Activated T-helper 1 cell treated with anti-CD3 and anti-CD28 coated beads, Interleukin-12 subunit alpha, Interleukin-12 subunit beta, Interleukin-2, Interleukin-4 antibody, amounts not matched to agents 30 ng/mL and 10 ng/mL and 1 ng/mL, durations not matched to agents 14 hours and 24 hours and 36 hours (primary cell): ENCODE measurements at regions not wholly inside any gene's neighbourhood (a gene's known extent, or its start where the extent isn't known, plus 50 kb on each side); places are given as distances from the start of the nearest gene placed in this dataset.

Experiments
- DNase-seq: peaks from one replicate; pipeline ENCODE4 v3.0.0; 2021; ENCODE audit warnings: low spot score
- H3K27ac Mint-ChIP-seq: one replicate; pipeline ENCODE4 v1.8.0; 2021; ENCODE audit warnings: mild to moderate bottlenecking, mixed read lengths
- H3K27me3 Mint-ChIP-seq: one replicate; pipeline ENCODE4 v1.8.0; 2022; ENCODE audit warnings: mild to moderate bottlenecking, moderate library complexity, mixed read lengths; ENCODE audit not compliant: insufficient read depth
- H3K36me3 Mint-ChIP-seq: one replicate; pipeline ENCODE4 v1.8.0; 2021; ENCODE audit warnings: low read depth, mixed read lengths
- H3K4me1 Mint-ChIP-seq: one replicate; pipeline ENCODE4 v1.8.0; 2021; ENCODE audit warnings: low read depth, mixed read lengths
- H3K4me3 Mint-ChIP-seq: one replicate; pipeline ENCODE4 v1.8.0; 2021; ENCODE audit warnings: mild to moderate bottlenecking, moderate library complexity, mixed read lengths
- H3K9me3 Mint-ChIP-seq: one replicate; pipeline ENCODE4 v1.8.0; 2021; ENCODE audit warnings: mixed read lengths
- intact Hi-C: fragments of 100-400 bp; cut with micrococcal nuclease; formaldehyde crosslinking; loops from one replicate; pipeline ENCODE4 v1.15.1; 2024

- H3K4me3 Mint-ChIP-seq: no peak overlapping the region
- no peaks in the 10 kb centered on the region for H3K4me1 Mint-ChIP-seq
- H3K36me3 Mint-ChIP-seq: no peaks in the 10 kb centered on the region
- no peak for DNase-seq
- intact Hi-C loops: no loop called here
- no peak overlapping the region for H3K27ac Mint-ChIP-seq
- peaks cover 4% of the 10 kb centered on the region for H3K27me3 Mint-ChIP-seq
- peaks cover 4% of the 10 kb centered on the region for H3K9me3 Mint-ChIP-seq
Observed at GRCh38 chr6:156507656-156508055, 269.5 kb upstream of the ARID1B start.

DNA sequence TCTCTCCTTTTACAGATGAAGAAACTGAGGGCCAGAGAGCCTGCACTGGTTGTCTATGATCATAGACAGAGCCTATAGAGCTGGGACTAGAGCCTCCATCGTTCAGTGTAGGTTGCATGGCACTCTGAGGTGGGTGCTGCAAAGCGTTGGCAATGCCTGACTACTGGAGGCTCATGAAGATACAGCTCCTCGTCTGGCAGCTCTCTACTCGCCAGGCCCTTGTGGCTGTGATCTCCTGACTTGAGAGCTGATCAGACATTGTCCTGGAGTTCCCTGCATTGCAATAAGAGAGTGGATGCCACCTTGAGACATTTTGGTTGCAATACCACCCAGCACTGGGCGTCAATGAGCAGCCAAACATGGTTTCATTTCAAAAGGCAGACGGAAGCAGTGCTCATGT, 270.1 kb upstream of the ARID1B start:
- no peak for DNase-seq
- Mint-ChIP-seq H3K27me3 (peaks cover 4% of the 10 kb centered on the region), H3K9me3 (peaks cover 5% of the 10 kb centered on the region), H3K27ac (no peak overlapping the region), H3K36me3 (no peaks in the 10 kb centered on the region), H3K4me3 (no peak overlapping the region), H3K4me1 (no peaks in the 10 kb centered on the region)
- intact Hi-C loops: no loop called here

GRCh38 chr6:156502969-156503504, 274.1 kb upstream of the ARID1B start:
- peaks cover 17% of the 10 kb centered on the region for H3K9me3 Mint-ChIP-seq
- intact Hi-C loops: no loop called here
- no peak overlapping the region for H3K4me3 Mint-ChIP-seq
- H3K36me3 Mint-ChIP-seq: no peaks in the 10 kb centered on the region
- no peaks in the 10 kb centered on the region for H3K27me3 Mint-ChIP-seq
- H3K4me1 Mint-ChIP-seq: no peaks in the 10 kb centered on the region
- DNase-seq: no peak
- no peak overlapping the region for H3K27ac Mint-ChIP-seq

DNA sequence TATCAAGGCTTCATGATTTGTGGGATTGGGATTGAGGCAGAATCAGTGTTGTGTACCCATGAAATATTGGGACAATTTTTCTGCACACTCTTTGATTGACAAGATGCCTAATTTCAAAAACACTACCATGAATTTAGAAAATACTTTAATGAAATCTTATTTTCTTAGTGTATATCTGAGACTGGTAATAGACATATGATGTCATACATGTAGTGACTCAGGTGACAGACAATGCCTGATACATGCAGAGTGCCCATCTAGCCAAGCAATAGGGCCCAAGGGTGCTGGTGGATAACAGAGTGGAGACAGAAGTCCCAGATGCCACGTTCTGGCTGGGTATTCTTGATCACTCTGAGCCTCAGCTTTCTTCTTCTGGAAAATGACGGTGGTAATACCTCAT, 279.6 kb upstream of the ARID1B start:
- Mint-ChIP-seq H3K27ac (no peak overlapping the region), H3K4me1 (no peaks in the 10 kb centered on the region), H3K9me3 (peaks cover 12% of the 10 kb centered on the region), H3K4me3 (no peak overlapping the region), H3K27me3 (no peaks in the 10 kb centered on the region), H3K36me3 (no peaks in the 10 kb centered on the region)
- DNase-seq: no peak
- intact Hi-C loops: no loop called here

GRCh38 chr6:156487877-156488276, 289.3 kb upstream of the ARID1B start:
- Mint-ChIP-seq H3K27ac (no peak overlapping the region), H3K27me3 (peaks cover 2% of the 10 kb centered on the region), H3K4me1 (no peaks in the 10 kb centered on the region), H3K36me3 (no peaks in the 10 kb centered on the region), H3K9me3 (peaks cover 4% of the 10 kb centered on the region), H3K4me3 (no peak overlapping the region)
- DNase-seq: no peak
- intact Hi-C loops: no loop called here

DNA sequence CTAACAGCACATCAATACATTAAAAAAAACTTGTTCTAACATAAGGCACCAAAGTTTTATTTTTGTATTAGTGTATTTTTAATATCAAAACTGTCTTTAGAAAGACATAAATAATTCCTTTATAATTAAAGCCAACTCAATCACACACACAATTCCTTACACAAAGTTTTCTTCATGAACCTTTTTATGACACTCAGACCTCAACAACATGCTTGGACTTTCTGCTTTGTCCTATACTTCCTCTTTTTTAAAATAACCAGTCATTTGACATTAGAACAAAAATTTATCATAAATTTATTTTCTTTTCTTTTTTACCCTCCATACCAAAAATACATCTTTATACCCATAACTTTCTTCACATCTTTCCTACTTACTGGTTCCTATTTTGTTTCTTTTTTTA, 292.0 kb upstream of the ARID1B start:
- no peaks in the 10 kb centered on the region for H3K4me1 Mint-ChIP-seq
- no peak for DNase-seq
- H3K36me3 Mint-ChIP-seq: no peaks in the 10 kb centered on the region
- no peaks in the 10 kb centered on the region for H3K27me3 Mint-ChIP-seq
- H3K9me3 Mint-ChIP-seq: peaks cover 4% of the 10 kb centered on the region
- intact Hi-C loops: no loop called here
- H3K27ac Mint-ChIP-seq: no peak overlapping the region
- no peak overlapping the region for H3K4me3 Mint-ChIP-seq

GRCh38 chr6:156474507-156475120, 302.6 kb upstream of the ARID1B start:
- Mint-ChIP-seq H3K27ac (no peak overlapping the region), H3K4me1 (no peaks in the 10 kb centered on the region), H3K4me3 (no peak overlapping the region), H3K27me3 (no peaks in the 10 kb centered on the region), H3K9me3 (no peaks in the 10 kb centered on the region), H3K36me3 (no peaks in the 10 kb centered on the region)
- DNase-seq: no peak
- intact Hi-C loops: no loop called here

DNA sequence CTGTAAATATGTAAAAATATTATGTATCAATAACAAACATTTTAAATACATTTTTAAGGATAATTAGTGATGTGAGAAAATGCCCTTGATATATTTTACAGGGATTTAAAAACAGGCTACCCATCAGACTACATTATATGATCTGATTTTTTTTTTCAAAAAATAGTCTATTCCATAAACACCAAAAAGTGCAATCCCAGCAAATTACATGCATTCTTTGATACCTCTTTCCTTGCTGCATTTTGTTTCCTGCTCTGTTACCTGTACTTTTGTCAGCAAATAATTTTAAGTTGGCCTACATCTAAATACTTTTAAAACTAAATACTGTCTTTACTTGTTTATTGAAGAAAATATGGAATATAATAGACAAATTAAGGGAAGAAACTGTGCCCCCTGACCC, 306.2 kb upstream of the ARID1B start:
- Mint-ChIP-seq H3K27me3 (no peaks in the 10 kb centered on the region), H3K36me3 (no peaks in the 10 kb centered on the region), H3K4me1 (no peaks in the 10 kb centered on the region), H3K9me3 (no peaks in the 10 kb centered on the region), H3K4me3 (no peak overlapping the region), H3K27ac (no peak overlapping the region)
- DNase-seq: no peak
- intact Hi-C loops: no loop called here

- H3K27ac Mint-ChIP-seq: no peak overlapping the region
Observed at GRCh38 chr6:156464100-156464878, 312.9 kb upstream of the ARID1B start.

GRCh38 chr6:156461647-156462046, 315.5 kb upstream of the ARID1B start:
- peaks cover 5% of the 10 kb centered on the region for H3K9me3 Mint-ChIP-seq
- peaks cover 8% of the 10 kb centered on the region for H3K27me3 Mint-ChIP-seq
- intact Hi-C loops: no loop called here
- no peak overlapping the region for H3K4me3 Mint-ChIP-seq
- no peaks in the 10 kb centered on the region for H3K36me3 Mint-ChIP-seq
- H3K27ac Mint-ChIP-seq: no peak overlapping the region
- no peak for DNase-seq
- H3K4me1 Mint-ChIP-seq: no peaks in the 10 kb centered on the region

More at GRCh38 chr6:156464100-156464878, 312.9 kb upstream of the ARID1B start:
- DNase-seq: no peak
- intact Hi-C loops: no loop called here
- peaks cover 3% of the 10 kb centered on the region for H3K27me3 Mint-ChIP-seq
- H3K4me1 Mint-ChIP-seq: no peaks in the 10 kb centered on the region
- H3K9me3 Mint-ChIP-seq: peaks cover 5% of the 10 kb centered on the region
- H3K36me3 Mint-ChIP-seq: no peaks in the 10 kb centered on the region
- no peak overlapping the region for H3K4me3 Mint-ChIP-seq

DNA sequence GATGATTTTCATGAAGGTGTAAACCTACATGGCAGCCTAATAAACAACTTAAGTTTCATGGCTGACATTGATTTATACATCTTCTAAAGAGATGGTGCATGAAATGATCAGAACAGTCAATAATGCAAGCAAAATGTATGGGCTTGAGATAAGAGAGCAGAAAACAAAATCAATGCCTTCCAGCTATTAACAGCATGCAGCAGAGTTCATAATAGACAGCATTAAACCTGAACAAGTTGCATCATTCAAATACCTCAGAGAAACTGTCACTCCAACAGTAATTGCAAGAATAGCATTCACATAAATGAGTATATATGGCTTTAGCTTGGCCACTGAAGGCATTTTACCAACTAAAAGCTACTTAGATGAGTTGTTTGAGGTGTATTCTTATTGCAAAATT, 319.6 kb upstream of the ARID1B start:
- H3K4me3 Mint-ChIP-seq: no peak overlapping the region
- intact Hi-C loops: no loop called here
- no peaks in the 10 kb centered on the region for H3K9me3 Mint-ChIP-seq
- no peaks in the 10 kb centered on the region for H3K4me1 Mint-ChIP-seq
- H3K27ac Mint-ChIP-seq: no peak overlapping the region
- no peaks in the 10 kb centered on the region for H3K36me3 Mint-ChIP-seq
- DNase-seq: no peak
- H3K27me3 Mint-ChIP-seq: peaks cover 8% of the 10 kb centered on the region

DNA sequence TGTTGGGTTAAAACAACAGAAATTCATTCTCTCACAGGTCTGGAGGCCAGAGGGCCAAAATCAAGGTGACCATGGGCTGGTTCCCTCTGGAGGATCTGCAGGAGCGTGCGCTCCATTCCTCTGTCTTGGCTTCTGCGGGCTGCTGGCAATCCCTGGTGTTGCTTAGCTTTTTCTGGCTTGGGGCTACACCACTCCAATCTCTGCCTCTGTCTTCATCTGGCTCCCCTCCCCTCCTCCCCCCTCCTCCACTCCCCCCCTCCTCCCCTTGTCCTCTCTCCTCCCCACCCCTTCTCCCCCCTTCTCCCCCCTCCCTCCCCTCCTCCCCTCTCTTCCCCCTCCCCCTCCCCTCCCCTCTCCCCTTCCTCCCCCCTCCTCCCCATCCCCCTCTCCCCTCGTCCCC, 321.3 kb upstream of the ARID1B start:
- H3K36me3 Mint-ChIP-seq: no peaks in the 10 kb centered on the region
- intact Hi-C loops: no loop called here
- DNase-seq: no peak
- H3K4me1 Mint-ChIP-seq: no peaks in the 10 kb centered on the region
- no peaks in the 10 kb centered on the region for H3K9me3 Mint-ChIP-seq
- H3K27me3 Mint-ChIP-seq: peaks cover 7% of the 10 kb centered on the region
- H3K27ac Mint-ChIP-seq: no peak overlapping the region
- H3K4me3 Mint-ChIP-seq: no peak overlapping the region

GRCh38 chr6:156454867-156455266, 322.3 kb upstream of the ARID1B start:
- H3K9me3 Mint-ChIP-seq: no peaks in the 10 kb centered on the region
- peaks cover 7% of the 10 kb centered on the region for H3K27me3 Mint-ChIP-seq
- H3K4me3 Mint-ChIP-seq: no peak overlapping the region
- no peak for DNase-seq
- H3K36me3 Mint-ChIP-seq: no peaks in the 10 kb centered on the region
- intact Hi-C loops: no loop called here
- no peaks in the 10 kb centered on the region for H3K4me1 Mint-ChIP-seq
- H3K27ac Mint-ChIP-seq: no peak overlapping the region
